Neural progenitor cell (in vitro differentiated cells): ENCODE measurements at regions not wholly inside any gene's neighbourhood (a gene's known extent, or its start where the extent isn't known, plus 50 kb on each side); places are given as distances from the start of the nearest gene placed in this dataset.

ENCODE experiments used
- CTCF ChIP-seq: fragments of 200-600 bp; sonication (generic); IDR thresholded peaks from 2 replicates; pipeline ENCODE4 v1.5.1; 2017; ENCODE audit warnings: antibody characterized with exemption, mild to moderate bottlenecking
- EZH2phosphoT487 ChIP-seq: fragments of 200-600 bp; sonication (generic); IDR thresholded peaks from 2 replicates; pipeline ENCODE4 v1.6.1; 2017; ENCODE audit warnings: antibody characterized with exemption

GRCh38 chr17:53101706-53102105, 721.0 kb upstream of the KIF2B start:
- TF ChIP-seq CTCF (no peak), EZH2phosphoT487 (no peak)
